Ovary (tissue), 3 donors: ENCODE measurements at regions not wholly inside any gene's neighbourhood (a gene's known extent, or its start where the extent isn't known, plus 50 kb on each side); places are given as distances from the start of the nearest gene placed in this dataset.
"Not testable (repeated sequence)": the region's sequence is repeated elsewhere in the genome, so short reads cannot be mapped to it uniquely, and the experiment has no call there.

ENCODE experiments used
- EP300 ChIP-seq: sonication (generic); formaldehyde crosslinking; IDR thresholded peaks from one replicate; pipeline ENCODE4 v1.6.1; 2017; ENCODE audit warnings: antibody characterized with exemption
- POLR2A ChIP-seq: fragments of 450-650 bp; IDR thresholded peaks from one replicate; pipeline ENCODE4 v1.6.1; 2017; ENCODE audit warnings: antibody characterized with exemption, mild to moderate bottlenecking, moderate library complexity
- TF ChIP-seq, protein P1 (sequence below), 3 donors: fragments of 450-650 bp in 2 of 3; fragments of 200-600 bp in 1 of 3; IDR thresholded peaks; one replicate each; pipeline versions ENCODE4 v1.5.1 to v1.8.0; 2016 to 2022; ENCODE audit warnings: antibody characterized with exemption in 3 of 3, mild to moderate bottlenecking in 1 of 3
- donor health status: DM: no; HTN: no; CAD: no.

DNA sequence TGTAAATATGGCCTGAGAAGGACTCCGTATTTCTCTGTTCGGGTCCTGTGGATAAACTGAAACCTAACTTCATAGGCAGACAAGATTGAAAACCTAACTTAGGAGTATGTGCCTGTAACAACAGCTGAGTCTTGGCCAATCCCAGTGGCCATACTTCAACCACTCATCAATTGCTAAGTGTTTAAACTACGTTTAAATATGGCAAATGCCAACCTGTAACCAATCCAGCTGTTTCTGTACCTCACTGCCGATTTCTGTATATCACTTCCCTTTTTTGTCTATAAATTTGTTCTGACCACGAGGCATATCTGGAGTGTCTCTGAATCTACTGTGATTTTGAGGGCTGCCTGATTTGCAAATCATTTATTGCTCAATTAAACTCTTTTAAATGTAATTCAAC is 272.3 kb downstream of the LPIN1 start:
- TF ChIP-seq, protein P1, sequence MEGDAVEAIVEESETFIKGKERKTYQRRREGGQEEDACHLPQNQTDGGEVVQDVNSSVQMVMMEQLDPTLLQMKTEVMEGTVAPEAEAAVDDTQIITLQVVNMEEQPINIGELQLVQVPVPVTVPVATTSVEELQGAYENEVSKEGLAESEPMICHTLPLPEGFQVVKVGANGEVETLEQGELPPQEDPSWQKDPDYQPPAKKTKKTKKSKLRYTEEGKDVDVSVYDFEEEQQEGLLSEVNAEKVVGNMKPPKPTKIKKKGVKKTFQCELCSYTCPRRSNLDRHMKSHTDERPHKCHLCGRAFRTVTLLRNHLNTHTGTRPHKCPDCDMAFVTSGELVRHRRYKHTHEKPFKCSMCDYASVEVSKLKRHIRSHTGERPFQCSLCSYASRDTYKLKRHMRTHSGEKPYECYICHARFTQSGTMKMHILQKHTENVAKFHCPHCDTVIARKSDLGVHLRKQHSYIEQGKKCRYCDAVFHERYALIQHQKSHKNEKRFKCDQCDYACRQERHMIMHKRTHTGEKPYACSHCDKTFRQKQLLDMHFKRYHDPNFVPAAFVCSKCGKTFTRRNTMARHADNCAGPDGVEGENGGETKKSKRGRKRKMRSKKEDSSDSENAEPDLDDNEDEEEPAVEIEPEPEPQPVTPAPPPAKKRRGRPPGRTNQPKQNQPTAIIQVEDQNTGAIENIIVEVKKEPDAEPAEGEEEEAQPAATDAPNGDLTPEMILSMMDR (IDR thresholded peaks at IDR 0.05) = not testable (repeated sequence)
- TF ChIP-seq POLR2A, EP300: not testable (repeated sequence)
